ENCODE measurements at regions not wholly inside any gene's neighbourhood (a gene's known extent, or its start where the extent isn't known, plus 50 kb on each side); places are given as distances from the start of the nearest gene placed in this dataset.

GRCh38 chr4:27770895-27771294, 910.3 kb downstream of the STIM2 start:
- TF ChIP-seq NR3C1 (IDR thresholded peaks at IDR 0.05) (no peak), NFE2L2 (conservative IDR thresholded peaks at IDR 0.05; ENCODE audit: low read length) (no peak), CTCF (IDR thresholded peaks at IDR 0.05) (no peak), HDAC2 (IDR thresholded peaks at IDR 0.05) (no peak), RAD21 (conservative IDR thresholded peaks at IDR 0.05 in 1 of 2, IDR thresholded peaks at IDR 0.05 in 1 of 2) (no peak), JUN (IDR thresholded peaks at IDR 0.05) (no peak), BHLHE40 (IDR thresholded peaks at IDR 0.05; ENCODE audit: low read depth, low read length) (no peak), PBX3 (IDR thresholded peaks at IDR 0.05) (no peak), EP300 (IDR thresholded peaks at IDR 0.05) (no peak)
